TTC549 (cell line): ENCODE measurements at regions not wholly inside any gene's neighbourhood (a gene's known extent, or its start where the extent isn't known, plus 50 kb on each side); places are given as distances from the start of the nearest gene placed in this dataset.
"Not testable (repeated sequence)": the region's sequence is repeated elsewhere in the genome, so short reads cannot be mapped to it uniquely, and the experiment has no call there.

ENCODE experiments used
- FAIRE-seq: peaks from 2 replicates; lab custom pipeline; 2012; peaks lifted over from hg19 to GRCh38; lab: Jason Lieb, UNC

- FAIRE-seq, result no peak
Measured at GRCh38 chr20:57998981-57999464, 229.4 kb downstream of the ANKRD60 start.

DNA sequence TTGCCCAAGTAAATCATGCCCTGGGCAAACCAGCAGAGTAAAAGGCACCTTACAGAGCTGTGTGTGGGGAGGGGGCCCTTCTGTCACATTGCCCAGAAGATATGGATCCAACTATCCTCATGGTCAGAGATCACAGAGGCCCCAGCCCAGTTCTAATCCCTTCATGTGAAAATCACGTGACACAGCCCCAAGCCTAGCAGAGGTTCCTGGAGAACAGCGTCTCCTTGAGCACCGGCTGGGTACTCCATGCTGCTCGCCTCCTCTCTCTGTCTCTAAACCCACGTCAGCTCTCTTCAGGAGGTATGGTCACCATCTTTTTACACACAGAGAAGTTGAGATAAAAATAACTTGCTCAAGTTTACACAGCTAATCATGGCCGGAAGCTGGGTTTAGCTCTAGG lies 230.2 kb downstream of the ANKRD60 start:
- no peak for FAIRE-seq

- no peak for FAIRE-seq
Measured at GRCh38 chr20:57996936-57997890, 231.2 kb downstream of the ANKRD60 start.

DNA sequence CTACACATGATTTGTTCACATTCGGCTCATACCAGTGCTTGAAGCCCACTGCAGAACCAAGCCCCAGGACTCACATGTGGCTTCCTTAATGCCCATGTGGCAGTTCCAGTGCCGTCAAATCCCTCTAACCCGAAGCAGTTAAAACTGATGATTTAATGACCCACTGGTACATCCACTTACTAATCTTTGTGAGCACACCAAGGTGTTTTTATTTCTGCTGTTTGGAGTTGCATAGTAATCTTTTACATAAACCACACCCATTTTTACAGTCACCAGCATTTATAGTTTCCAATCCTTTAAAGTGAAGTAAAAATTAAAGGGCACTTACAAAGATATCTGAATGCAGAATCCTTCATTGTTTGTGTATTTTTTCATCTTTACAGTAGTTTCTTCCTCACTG lies 232.0 kb downstream of the ANKRD60 start:
- FAIRE-seq, result no peak

DNA sequence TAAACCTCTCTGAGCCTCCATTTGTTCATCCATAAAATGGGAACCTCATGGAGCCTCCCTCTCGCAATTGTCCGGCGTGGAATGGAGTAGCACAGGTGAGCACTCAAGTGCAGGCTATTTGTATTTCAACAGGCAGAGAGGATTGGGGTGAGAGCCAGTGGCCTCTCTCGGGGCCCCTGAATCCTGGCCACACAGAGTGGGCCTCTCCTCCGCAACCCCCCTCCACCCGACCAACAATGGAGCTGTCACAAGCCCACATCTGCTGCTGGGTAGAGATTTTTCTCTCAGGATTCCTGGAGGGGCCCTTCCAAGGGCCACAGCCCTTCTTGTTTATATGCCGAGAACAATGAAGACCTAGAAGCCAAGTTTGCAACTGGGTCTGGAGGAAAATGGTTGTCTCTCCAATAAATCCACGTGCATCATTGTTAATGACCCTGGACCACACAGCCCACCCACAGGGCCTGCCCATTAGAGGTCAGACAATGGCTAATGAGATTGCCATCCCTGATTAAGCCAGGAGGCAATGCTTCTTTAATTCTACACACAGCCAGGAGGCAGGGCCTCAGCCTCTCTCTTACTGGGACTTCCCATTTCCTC lies 233.0 kb downstream of the ANKRD60 start:
- FAIRE-seq, result no peak

DNA sequence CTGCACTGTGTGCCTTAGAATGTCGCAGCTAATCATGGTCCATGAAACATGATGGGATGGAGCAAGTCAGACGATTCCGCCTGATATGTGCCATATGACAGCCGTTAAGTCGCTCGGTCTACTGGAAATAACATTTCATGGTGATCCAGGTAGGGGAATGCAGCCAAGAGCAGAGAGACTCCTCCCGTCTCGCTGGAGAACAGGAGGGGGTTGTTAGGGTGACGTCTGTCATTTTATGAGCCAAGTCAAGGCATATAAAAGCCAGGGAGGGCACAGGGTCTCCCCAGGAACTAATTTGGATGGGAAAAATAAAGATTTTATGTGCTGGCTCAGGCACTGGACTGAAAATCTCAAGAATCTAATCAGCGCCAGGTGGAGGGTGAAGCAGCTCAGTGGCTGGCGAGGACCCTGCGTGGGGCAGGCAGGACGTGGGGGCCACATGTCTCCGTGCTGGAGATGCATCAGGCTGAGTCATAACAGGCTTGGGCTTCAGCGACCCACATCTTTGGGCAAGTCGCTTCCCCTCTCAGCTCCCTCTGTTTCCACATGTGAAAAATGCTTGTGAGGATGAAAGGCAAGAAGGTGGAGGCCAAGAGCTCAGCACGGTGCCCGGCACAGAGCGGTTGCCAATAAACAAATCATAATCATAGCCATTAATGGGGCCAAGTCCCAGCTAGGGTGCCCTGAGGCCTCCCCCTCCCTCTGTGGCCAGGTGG lies 234.6 kb downstream of the ANKRD60 start:
- no peak for FAIRE-seq

GRCh38 chr20:57991211-57991881 lies 237.1 kb downstream of the ANKRD60 start:
- FAIRE-seq, result no peak

GRCh38 chr20:57990396-57990987 lies 238.0 kb downstream of the ANKRD60 start:
- no peak for FAIRE-seq

DNA sequence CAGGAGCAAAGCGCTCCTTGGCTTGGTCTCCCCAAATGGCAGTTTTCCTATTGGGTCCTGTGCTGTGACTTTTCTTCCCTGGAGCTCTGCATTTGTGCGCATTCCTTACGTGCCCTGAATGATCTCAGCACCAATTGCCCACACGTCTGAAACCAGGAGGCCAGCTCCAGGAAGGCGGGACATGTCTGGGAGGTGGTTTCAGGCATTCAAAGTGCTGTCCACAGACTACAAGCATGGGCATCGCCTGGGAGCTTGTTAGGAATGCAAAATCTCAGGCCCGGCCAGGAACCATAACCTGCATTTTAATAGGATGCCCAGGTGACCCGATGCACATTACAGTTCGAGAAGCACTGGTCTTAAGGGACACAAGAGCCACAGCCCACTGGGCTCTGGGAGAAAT lies 239.6 kb downstream of the ANKRD60 start:
- FAIRE-seq, result no peak

DNA sequence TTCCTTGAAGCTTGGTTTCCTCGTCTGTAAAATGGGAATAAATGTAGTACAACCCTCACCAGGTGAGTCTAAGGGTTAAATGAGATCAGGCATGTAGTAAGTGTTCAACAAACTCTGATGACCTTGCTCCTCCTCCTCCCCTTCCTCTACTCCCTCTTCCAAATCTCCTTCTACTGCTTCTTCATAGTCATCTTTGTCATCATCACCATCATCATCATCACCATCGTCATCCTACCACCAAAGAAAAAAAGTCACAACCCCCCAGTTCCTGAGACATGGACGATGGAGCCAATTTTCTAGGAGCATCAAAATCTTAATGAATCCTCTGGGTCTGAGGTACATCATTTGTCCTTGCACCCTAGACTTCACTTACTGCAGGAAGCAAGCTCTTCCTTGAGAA lies 240.0 kb downstream of the ANKRD60 start:
- FAIRE-seq, result no peak

- no peak for FAIRE-seq
Measured at GRCh38 chr20:57987659-57988058, 240.8 kb downstream of the ANKRD60 start.

GRCh38 chr20:57986666-57987065 lies 241.8 kb downstream of the ANKRD60 start:
- no peak for FAIRE-seq

DNA sequence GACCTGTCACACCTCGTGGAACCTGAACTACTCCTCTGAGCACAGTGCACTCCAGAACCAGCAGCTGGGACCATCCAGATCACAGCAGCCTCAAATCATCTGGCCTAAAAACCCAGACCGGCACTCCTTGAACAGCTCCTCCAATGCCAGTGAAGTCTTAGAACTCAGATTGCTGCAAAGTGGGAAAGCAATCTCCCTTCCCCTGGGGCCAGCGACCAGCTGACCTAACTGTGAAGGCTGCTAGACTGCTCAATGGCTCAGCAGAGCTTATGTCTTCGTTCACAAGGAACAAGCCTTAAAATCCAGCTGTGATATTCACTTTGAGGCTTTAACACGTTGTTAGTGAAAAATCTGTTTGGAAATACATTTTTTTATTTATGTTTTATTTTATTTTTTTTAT lies 243.2 kb downstream of the ANKRD60 start:
- FAIRE-seq, result no peak

DNA sequence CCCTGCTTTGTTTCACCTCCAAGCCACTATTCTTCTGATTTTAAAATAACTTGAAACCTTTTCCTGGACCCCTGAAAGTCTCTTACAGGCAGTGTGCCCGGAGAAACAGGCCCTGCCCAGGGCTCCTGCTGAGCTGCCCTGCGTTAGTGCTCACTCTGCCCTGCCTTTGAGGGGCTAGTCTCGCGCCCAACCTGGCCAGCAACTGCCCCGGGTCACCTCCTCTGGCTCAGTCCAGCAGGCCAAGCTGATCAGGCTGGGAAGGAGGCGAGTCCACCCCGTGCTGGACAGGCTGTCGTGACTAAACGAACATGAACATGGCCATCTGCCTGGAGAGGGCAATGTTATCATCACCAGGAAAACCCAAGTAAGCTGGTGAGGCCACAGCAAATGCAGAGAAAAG lies 245.4 kb downstream of the ANKRD60 start:
- FAIRE-seq, result no peak

DNA sequence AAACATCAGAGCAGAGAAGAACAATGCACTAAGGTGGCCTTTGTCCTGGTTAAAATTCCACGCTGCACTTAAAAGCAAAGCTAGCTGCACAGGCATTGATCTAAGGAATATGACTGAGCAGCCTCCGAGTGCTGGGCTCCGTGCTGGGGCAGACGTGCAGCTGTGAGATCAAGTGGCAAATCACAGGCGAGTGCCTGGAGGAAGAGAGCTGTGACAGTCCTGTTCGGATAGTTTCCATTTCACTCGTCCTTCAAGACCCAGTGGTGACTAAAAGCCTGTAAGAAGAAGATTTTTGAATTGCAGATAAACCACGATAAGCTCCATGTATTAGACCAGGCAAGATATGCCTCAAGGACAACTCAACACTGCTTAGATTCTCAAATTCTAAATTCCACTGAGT lies 247.9 kb downstream of the ANKRD60 start:
- FAIRE-seq, result no peak

- FAIRE-seq, result no peak
Measured at GRCh38 chr20:57977569-57977968, 250.9 kb downstream of the ANKRD60 start.

- no peak for FAIRE-seq
Measured at GRCh38 chr20:57977141-57977540, 251.3 kb downstream of the ANKRD60 start.

DNA sequence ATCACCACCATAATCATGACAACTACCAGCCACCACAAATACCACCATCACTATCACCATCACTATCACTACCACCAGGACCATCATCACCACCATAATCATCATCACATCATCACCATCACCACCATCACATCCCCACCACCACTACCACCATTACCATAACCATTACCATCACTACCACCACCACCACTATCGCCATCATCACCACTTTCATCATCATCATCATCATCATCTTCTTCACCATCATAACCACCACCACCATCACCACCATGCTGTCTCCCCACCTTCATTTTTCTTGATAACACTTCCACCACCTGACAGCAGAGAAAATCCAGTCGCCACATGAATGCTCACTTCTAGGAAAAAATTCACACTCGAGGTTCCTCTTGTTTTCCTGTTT lies 253.6 kb downstream of the ANKRD60 start:
- FAIRE-seq, result no peak

DNA sequence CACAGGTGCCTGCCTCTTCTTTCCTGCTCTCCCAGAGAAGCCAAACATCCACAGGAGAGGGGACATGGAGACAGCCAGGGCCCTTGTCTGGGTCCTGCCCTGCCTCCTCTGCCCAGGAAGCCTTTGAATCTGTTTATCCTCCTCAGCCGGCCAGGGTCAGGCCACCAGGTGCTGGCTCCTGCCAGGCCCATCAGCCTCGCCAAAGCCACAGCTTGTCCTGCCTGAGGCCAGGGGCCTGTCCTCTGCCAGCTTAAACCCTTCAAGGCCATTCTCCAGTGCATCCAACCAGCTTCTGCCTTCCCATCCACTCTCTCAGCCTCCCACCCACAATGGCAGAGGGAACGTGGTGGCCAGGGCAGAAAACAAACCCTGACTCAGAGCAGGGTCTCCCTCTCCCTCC lies 254.6 kb downstream of the ANKRD60 start:
- FAIRE-seq, result no peak

DNA sequence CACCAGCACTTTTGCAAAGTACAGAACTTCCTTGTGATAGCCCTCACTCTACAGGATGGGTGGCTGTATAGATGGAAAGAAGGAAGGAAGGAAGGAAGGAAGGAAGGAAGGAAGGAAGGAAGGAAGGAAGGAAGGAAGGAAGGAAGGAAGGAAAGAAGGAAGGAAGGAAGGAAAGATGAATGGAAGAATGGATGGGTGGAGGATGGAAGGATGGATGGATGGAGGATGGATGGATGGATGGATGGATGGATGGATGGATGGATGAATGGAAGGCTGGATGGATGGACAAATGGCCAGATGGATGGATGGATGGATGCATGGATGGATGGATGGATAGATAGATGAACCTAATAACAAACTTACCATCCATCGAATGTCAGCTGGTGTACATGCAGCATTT lies 256.9 kb downstream of the ANKRD60 start:
- not testable (repeated sequence) for FAIRE-seq

- no peak for FAIRE-seq
Measured at GRCh38 chr20:57970856-57971255, 257.6 kb downstream of the ANKRD60 start.

- no peak for FAIRE-seq
Measured at GRCh38 chr20:57970116-57970515, 258.3 kb downstream of the ANKRD60 start.
